GM21786 (cell line): ENCODE measurements at regions not wholly inside any gene's neighbourhood (a gene's known extent, or its start where the extent isn't known, plus 50 kb on each side); places are given as distances from the start of the nearest gene placed in this dataset.
"Not testable (repeated sequence)": the region's sequence is repeated elsewhere in the genome, so short reads cannot be mapped to it uniquely, and the experiment has no call there.

Experiments used
- ATAC-seq: cut with Tn5 transposase; IDR thresholded peaks from one replicate; pipeline ENCODE4 v1.9.1; 2021; ENCODE audit not compliant: unreplicated experiment

- ATAC-seq = no peak
Observed at GRCh38 chr15:93384886-93385285, 295.9 kb upstream of the RGMA start.

- no peak for ATAC-seq
Observed at GRCh38 chr15:93382200-93382820, 293.3 kb upstream of the RGMA start.

GRCh38 chr15:93378558-93378957 lies 289.5 kb upstream of the RGMA start:
- ATAC-seq = no peak

GRCh38 chr15:93372865-93373223 lies 283.8 kb upstream of the RGMA start:
- ATAC-seq = no peak

- no peak for ATAC-seq
Observed at GRCh38 chr15:93372208-93372864, 283.3 kb upstream of the RGMA start.

- ATAC-seq = no peak
Observed at GRCh38 chr15:93366387-93367100, 277.5 kb upstream of the RGMA start.

- ATAC-seq = no peak
Observed at GRCh38 chr15:93362821-93363220, 273.8 kb upstream of the RGMA start.

GRCh38 chr15:93362203-93362602 lies 273.2 kb upstream of the RGMA start:
- no peak for ATAC-seq

GRCh38 chr15:93361703-93362102 lies 272.7 kb upstream of the RGMA start:
- no peak for ATAC-seq

GRCh38 chr15:93360976-93361375 lies 272.0 kb upstream of the RGMA start:
- ATAC-seq = no peak

- no peak for ATAC-seq
Observed at GRCh38 chr15:93360318-93360717, 271.3 kb upstream of the RGMA start.

- ATAC-seq = no peak
Observed at GRCh38 chr15:93359425-93360131, 270.6 kb upstream of the RGMA start.

GRCh38 chr15:93359060-93359408 lies 270.0 kb upstream of the RGMA start:
- ATAC-seq = no peak

- ATAC-seq = no peak
Observed at GRCh38 chr15:93358166-93359059, 269.4 kb upstream of the RGMA start.

GRCh38 chr15:93348711-93349545 lies 259.9 kb upstream of the RGMA start:
- ATAC-seq = no peak

- ATAC-seq = no peak
Observed at GRCh38 chr15:93347986-93348385, 259.0 kb upstream of the RGMA start.

- no peak for ATAC-seq
Observed at GRCh38 chr15:93345981-93346380, 257.0 kb upstream of the RGMA start.

- not testable (repeated sequence) for ATAC-seq
Observed at GRCh38 chr15:93343402-93343801, 254.4 kb upstream of the RGMA start.

- no peak for ATAC-seq
Observed at GRCh38 chr15:93341164-93341563, 252.2 kb upstream of the RGMA start.

GRCh38 chr15:93340406-93340805 lies 251.4 kb upstream of the RGMA start:
- no peak for ATAC-seq
